ENCODE measurements at regions not wholly inside any gene's neighbourhood (a gene's known extent, or its start where the extent isn't known, plus 50 kb on each side); places are given as distances from the start of the nearest gene placed in this dataset.

- TF ChIP-seq CTCF (conservative IDR thresholded peaks at IDR 0.05; ENCODE audit: low read depth, low read length) (no peak), EZH2 (IDR thresholded peaks at IDR 0.05; ENCODE audit: borderline replicate concordance, low read depth, low read length, poor library complexity, severe bottlenecking) (no peak)
Measured at GRCh38 chr9:93894691-93895079, 60.5 kb downstream of the BARX1 start.

All from A673 (cell line).